Muscle of leg (tissue), 3 donors: ENCODE measurements at regions not wholly inside any gene's neighbourhood (a gene's known extent, or its start where the extent isn't known, plus 50 kb on each side); places are given as distances from the start of the nearest gene placed in this dataset.
"Not testable (repeated sequence)": the region's sequence is repeated elsewhere in the genome, so short reads cannot be mapped to it uniquely, and the experiment has no call there.

Experiments used
- DNase-seq: peaks from one replicate; pipeline ENCODE4 v3.0.0; 2013
- H3K27ac ChIP-seq: one replicate; pipeline ENCODE4 v1.5.1; 2013; ENCODE audit warnings: mild to moderate bottlenecking, low read length, control low read depth
- H3K27me3 ChIP-seq: one replicate; pipeline ENCODE4 v1.6.1; 2013; ENCODE audit warnings: low read length; ENCODE audit not compliant: control insufficient read depth, insufficient read depth
- H3K36me3 ChIP-seq: one replicate; pipeline ENCODE4 v1.6.1; 2013; ENCODE audit warnings: low read length; ENCODE audit not compliant: control insufficient read depth, insufficient read depth
- H3K4me1 ChIP-seq: one replicate; pipeline ENCODE4 v1.6.1; 2013; ENCODE audit warnings: low read length; ENCODE audit not compliant: control insufficient read depth, insufficient read depth
- H3K4me3 ChIP-seq: one replicate; pipeline ENCODE4 v1.5.1; 2013; ENCODE audit warnings: low read length, control low read depth
- H3K9me3 ChIP-seq: replicated peaks from 2 replicates; pipeline ENCODE4 v1.6.1; 2013; ENCODE audit warnings: low read depth, low read length; ENCODE audit not compliant: control insufficient read depth
- WGBS: methylation state at CpG from one replicate; pipeline ENCODE4 v1.1.5; 2013; ENCODE audit warnings: missing lambda C conversion rate; ENCODE audit not compliant: insufficient coverage; 5-methylcytosine and 5-hydroxymethylcytosine counted together

- H3K27ac ChIP-seq = no peak overlapping the region
- no peaks in the 10 kb centered on the region for H3K9me3 ChIP-seq
- no peak for DNase-seq
- no peaks in the 10 kb centered on the region for H3K4me1 ChIP-seq
- H3K27me3 ChIP-seq = no peaks in the 10 kb centered on the region
- H3K4me3 ChIP-seq = no peak overlapping the region
- WGBS = no CpG with 5 or more reads among the region's 3 CpGs
- no peaks in the 10 kb centered on the region for H3K36me3 ChIP-seq
Observed at GRCh38 chr2:183542606-183543005, 418.4 kb downstream of the NUP35 start.

DNA sequence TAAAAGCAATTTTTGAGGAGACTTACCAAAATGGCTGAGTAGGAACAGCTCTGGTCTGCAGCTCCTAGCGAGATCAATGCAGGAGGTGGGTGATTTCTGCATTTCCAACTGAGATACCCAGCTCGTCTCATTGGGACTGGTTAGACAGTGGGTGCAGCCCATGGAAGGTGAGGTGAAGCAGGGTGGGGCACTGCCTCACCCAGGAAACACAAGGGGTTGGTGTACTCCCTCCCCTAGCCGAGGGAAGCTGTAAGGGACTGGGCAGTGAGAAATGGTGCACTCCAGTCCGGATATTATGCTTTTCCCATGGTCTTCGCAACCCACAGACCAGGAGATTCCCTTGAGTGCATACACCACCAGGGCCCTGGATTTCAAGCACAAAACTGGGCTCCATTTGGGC is 419.0 kb downstream of the NUP35 start:
- H3K36me3 ChIP-seq = no peaks in the 10 kb centered on the region
- DNase-seq = no peak
- no peaks in the 10 kb centered on the region for H3K4me1 ChIP-seq
- no peaks in the 10 kb centered on the region for H3K27me3 ChIP-seq
- H3K4me3 ChIP-seq = no peak overlapping the region
- 93% methylated on average over 5 of the region's 5 CpGs for WGBS
- H3K27ac ChIP-seq = no peak overlapping the region
- H3K9me3 ChIP-seq = no peaks in the 10 kb centered on the region

- no peaks in the 10 kb centered on the region for H3K27me3 ChIP-seq
- no peak for DNase-seq
- no peak overlapping the region for H3K4me3 ChIP-seq
- H3K36me3 ChIP-seq = no peaks in the 10 kb centered on the region
- no peak overlapping the region for H3K27ac ChIP-seq
- no peaks in the 10 kb centered on the region for H3K4me1 ChIP-seq
- no peaks in the 10 kb centered on the region for H3K9me3 ChIP-seq
- WGBS = 71% methylated on average over 2 of the region's 7 CpGs
Observed at GRCh38 chr2:183543731-183544130, 419.5 kb downstream of the NUP35 start.

DNA sequence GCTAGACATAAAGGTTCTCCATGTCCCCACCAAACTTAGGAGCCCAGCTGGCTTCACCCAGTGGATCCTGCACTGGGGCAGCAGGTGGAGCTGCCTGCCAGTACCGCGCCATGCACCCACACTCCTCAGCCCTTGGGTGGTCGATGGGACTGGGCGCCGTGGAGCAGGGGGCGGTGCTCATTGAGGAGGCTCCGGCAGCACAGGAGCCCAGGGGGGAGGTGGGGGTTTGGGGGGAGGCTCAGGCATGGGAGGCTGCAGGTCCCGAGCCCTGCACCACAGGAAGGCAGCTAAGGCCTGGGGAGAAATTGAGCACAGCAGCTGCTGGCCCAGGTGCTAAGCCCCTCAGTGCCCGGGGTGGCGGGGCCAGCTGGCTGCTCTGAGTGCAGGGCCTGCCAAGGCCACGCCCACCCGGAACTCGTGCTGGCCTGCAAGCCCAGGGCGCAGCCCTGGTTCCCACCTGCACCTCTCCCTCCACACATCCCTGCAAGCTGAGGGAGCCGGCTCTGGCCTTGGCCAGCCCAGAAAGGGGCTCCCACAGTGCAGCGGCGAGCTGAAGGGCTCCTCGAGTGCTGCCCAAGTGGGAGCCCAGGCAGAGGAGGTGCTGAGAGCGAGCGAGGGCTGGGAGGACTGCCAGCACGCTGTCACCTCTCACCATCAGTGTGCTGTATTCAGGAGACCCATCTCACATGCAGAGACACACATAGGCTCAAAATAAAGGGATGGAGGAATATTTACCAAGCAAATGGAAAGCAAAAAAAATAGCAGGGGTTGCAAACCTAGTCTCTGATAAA is 422.5 kb downstream of the NUP35 start:
- not testable (repeated sequence) for H3K4me3 ChIP-seq, H3K36me3 ChIP-seq, H3K27me3 ChIP-seq, H3K9me3 ChIP-seq, H3K4me1 ChIP-seq, DNase-seq, H3K27ac ChIP-seq
- WGBS = 87% methylated on average over 18 of the region's 21 CpGs

GRCh38 chr2:183552716-183553115 is 428.5 kb downstream of the NUP35 start:
- Histone ChIP-seq H3K9me3 (no peaks in the 10 kb centered on the region), H3K4me1 (no peaks in the 10 kb centered on the region), H3K27me3 (no peaks in the 10 kb centered on the region), H3K4me3 (no peak overlapping the region), H3K27ac (no peak overlapping the region), H3K36me3 (no peaks in the 10 kb centered on the region)
- DNase-seq = no peak
- no CpG with 5 or more reads among the region's 4 CpGs for WGBS

GRCh38 chr2:183564726-183565125 is 440.5 kb downstream of the NUP35 start:
- DNase-seq = no peak
- H3K4me1 ChIP-seq = no peaks in the 10 kb centered on the region
- H3K27me3 ChIP-seq = no peaks in the 10 kb centered on the region
- H3K27ac ChIP-seq = no peak overlapping the region
- no peaks in the 10 kb centered on the region for H3K36me3 ChIP-seq
- H3K4me3 ChIP-seq = no peak overlapping the region
- H3K9me3 ChIP-seq = no peaks in the 10 kb centered on the region

DNA sequence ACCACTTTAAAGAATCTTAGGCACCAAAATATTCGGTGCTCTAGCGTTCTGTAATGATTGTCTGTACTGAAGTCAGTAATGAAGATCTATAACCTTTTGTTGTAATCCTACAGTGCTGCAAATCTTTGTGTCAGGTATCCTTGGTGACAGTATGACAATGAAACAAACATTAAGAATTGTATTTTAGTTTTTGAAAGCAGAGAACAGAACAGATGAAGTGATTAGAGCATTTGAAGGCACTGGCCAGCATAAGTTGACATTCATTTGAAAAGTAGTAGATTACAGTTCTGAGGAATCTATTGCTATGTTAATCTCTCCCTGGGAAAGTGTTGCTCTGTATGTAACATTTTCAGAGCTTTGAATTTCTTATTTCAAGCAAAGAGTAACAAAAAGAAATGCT is 451.2 kb downstream of the NUP35 start:
- Histone ChIP-seq H3K4me1 (no peaks in the 10 kb centered on the region), H3K27ac (no peak overlapping the region), H3K4me3 (no peak overlapping the region), H3K9me3 (peaks cover 2% of the 10 kb centered on the region), H3K27me3 (no peaks in the 10 kb centered on the region), H3K36me3 (no peaks in the 10 kb centered on the region)
- DNase-seq = no peak
- no CpG with 5 or more reads among the region's 2 CpGs for WGBS

GRCh38 chr2:183579686-183580085 is 455.4 kb downstream of the NUP35 start:
- H3K4me1 ChIP-seq = no peaks in the 10 kb centered on the region
- H3K9me3 ChIP-seq = peaks cover 2% of the 10 kb centered on the region
- no peak overlapping the region for H3K27ac ChIP-seq
- 44% methylated on average over 2 of the region's 5 CpGs for WGBS
- DNase-seq = no peak
- no peaks in the 10 kb centered on the region for H3K27me3 ChIP-seq
- H3K36me3 ChIP-seq = no peaks in the 10 kb centered on the region
- no peak overlapping the region for H3K4me3 ChIP-seq

- no peak overlapping the region for H3K27ac ChIP-seq
- no peaks in the 10 kb centered on the region for H3K4me1 ChIP-seq
- no peak for DNase-seq
- no peaks in the 10 kb centered on the region for H3K27me3 ChIP-seq
- no peaks in the 10 kb centered on the region for H3K9me3 ChIP-seq
- no peak overlapping the region for H3K4me3 ChIP-seq
- H3K36me3 ChIP-seq = no peaks in the 10 kb centered on the region
- WGBS = no CpG with 5 or more reads among the region's 4 CpGs
Observed at GRCh38 chr2:183592271-183592670, 468.0 kb downstream of the NUP35 start.

DNA sequence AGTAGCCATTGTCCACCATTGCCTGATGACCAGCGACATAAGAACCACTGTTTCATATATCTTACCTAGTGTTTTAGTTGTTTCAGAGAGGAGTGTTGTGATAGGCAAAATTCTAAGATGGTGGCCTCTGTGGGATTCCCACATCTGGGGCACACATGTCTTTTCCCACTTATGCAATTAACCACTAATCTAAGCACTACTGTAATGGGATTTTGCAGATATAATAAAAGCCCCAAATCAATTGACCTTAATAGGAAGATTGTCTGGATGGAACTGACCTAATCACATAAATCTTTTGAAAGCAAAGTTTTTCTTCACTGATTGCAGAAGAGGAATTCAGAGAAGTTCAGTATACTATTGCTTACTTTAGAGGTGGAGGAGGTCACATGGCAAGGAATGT is 469.9 kb downstream of the NUP35 start:
- DNase-seq = no peak
- no peak overlapping the region for H3K27ac ChIP-seq
- no peaks in the 10 kb centered on the region for H3K36me3 ChIP-seq
- H3K9me3 ChIP-seq = no peaks in the 10 kb centered on the region
- H3K27me3 ChIP-seq = no peaks in the 10 kb centered on the region
- H3K4me1 ChIP-seq = no peaks in the 10 kb centered on the region
- no peak overlapping the region for H3K4me3 ChIP-seq
- WGBS = no CpG with 5 or more reads among the region's 1 CpG

GRCh38 chr2:183597841-183598240 is 473.6 kb downstream of the NUP35 start:
- H3K36me3 ChIP-seq = no peaks in the 10 kb centered on the region
- no peaks in the 10 kb centered on the region for H3K27me3 ChIP-seq
- no peak for DNase-seq
- no peaks in the 10 kb centered on the region for H3K9me3 ChIP-seq
- no peaks in the 10 kb centered on the region for H3K4me1 ChIP-seq
- no peak overlapping the region for H3K27ac ChIP-seq
- H3K4me3 ChIP-seq = no peak overlapping the region
- 75% methylated on average over 1 of the region's 1 CpG for WGBS
